Pancreas (tissue), 10 donors: ENCODE measurements at regions not wholly inside any gene's neighbourhood (a gene's known extent, or its start where the extent isn't known, plus 50 kb on each side); places are given as distances from the start of the nearest gene placed in this dataset.

Experiments used
- ATAC-seq, 4 donors: fragments of 200-7000 bp; cut with Tn5 transposase; one replicate each; pipeline versions ENCODE4 v1.8.0 to v1.9.1; 2020; ENCODE audit warnings: mild to moderate bottlenecking in 4 of 4, moderate library complexity in 4 of 4
- DNase-seq, 6 donors: peaks; one replicate each; pipeline ENCODE4 v3.0.0-alpha.2; 2020
- FAIRE-seq: peaks from 2 replicates; lab custom pipeline; 2012; peaks lifted over from hg19 to GRCh38; lab: Jason Lieb, UNC
- H3K27ac ChIP-seq, 4 donors: fragments of 200-600 bp; sonication (generic); 1 replicate in 3 of 4; 2 replicates in 1 of 4; pipeline versions ENCODE4 v1.5.0 to v1.8.0; 2020
- H3K27me3 ChIP-seq, 4 donors: fragments of 200-600 bp; one replicate each; pipeline ENCODE4 v1.8.0; 2021
- H3K36me3 ChIP-seq, 3 donors: fragments of 200-600 bp; sonication (generic) in 1 of 3; one replicate each; pipeline versions ENCODE4 v1.5.0 to v1.8.0; 2020 to 2021
- H3K4me1 ChIP-seq, 3 donors: fragments of 200-600 bp; one replicate each; pipeline ENCODE4 v1.8.0; 2021
- H3K4me3 ChIP-seq, 4 donors: fragments of 200-600 bp; sonication (generic) in 2 of 4; one replicate each; pipeline versions ENCODE4 v1.5.0 to v1.8.0; 2020 to 2021
- H3K9me3 ChIP-seq, 4 donors: fragments of 200-600 bp; one replicate each; pipeline ENCODE4 v1.8.0; 2021
- CTCF ChIP-seq, 4 donors: fragments of 200-600 bp; sonication (generic) in 3 of 4; IDR thresholded peaks; one replicate each; pipeline versions ENCODE4 v1.5.0 to v1.8.0; 2021; ENCODE audit warnings: antibody characterized with exemption in 4 of 4
- WGBS, 2 donors: extraction: QIAGEN DNeasy Blood & Tissue Kit; methylation state at CpG; one replicate each; pipeline ENCODE4 v1.1.7; 2013; 5-methylcytosine and 5-hydroxymethylcytosine counted together
- intact Hi-C, 3 donors: fragments of 100-400 bp; cut with DNase I; formaldehyde crosslinking; loops; one replicate each; pipeline versions ENCODE4 v1.11.1 to v1.14.2; 2022
- donor health status: healthy with polysubstance abuse.
- donor health status: DM: no; HTN: no; CAD: no; lungs with moderate emphysema.
- donor health status: DM: no; HTN: no; CAD: no.
- donor health status: control.
- donor health status: control.
- donor health status: Bipolar disorder and iron deficiency.
- donor health status: DM: yes; HTN: yes; CAD: no.
- donor health status: DM: no; HTN: no; CAD: no.
- donor health status: DM: no; HTN: no; CAD: no.
- donor health status: DM: yes; HTN: yes; CAD: no.

DNA sequence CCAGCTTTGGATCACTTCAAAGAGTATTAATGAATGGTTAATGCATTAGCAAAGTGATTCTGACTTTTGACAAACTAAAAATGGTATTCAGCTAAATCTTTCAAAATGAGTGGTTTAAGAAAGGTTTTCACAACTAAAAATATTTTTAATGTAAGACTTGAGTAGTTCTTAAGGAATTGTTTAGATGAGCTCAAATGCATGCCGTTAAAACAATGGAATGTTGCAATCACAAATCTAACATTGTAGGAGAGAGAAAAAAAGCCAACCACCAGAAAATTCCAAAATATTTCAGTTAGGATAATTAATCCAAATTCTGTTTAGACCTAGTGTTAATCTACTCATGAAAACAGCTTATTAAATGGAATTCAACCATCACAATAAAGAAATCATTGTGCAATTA is 1044.8 kb upstream of the SLC10A2 start:
- H3K36me3 ChIP-seq = no peaks in the 10 kb centered on the region
- intact Hi-C loops = no loop called here
- ATAC-seq (no peak), FAIRE-seq (no peak), DNase-seq (no peak)
- no peak overlapping the region for H3K27ac ChIP-seq
- H3K9me3 ChIP-seq = no peaks in the 10 kb centered on the region
- no peak overlapping the region for H3K4me3 ChIP-seq
- H3K4me1 ChIP-seq = peaks cover 13 to 18% (median 16%) of the 10 kb centered on the region in 3 donors
- WGBS, 2 donors = 80 to 90% methylated on average over 1 of the region's 1 CpG
- no peak for TF ChIP-seq CTCF (IDR thresholded peaks at IDR 0.05)
- no peaks in the 10 kb centered on the region for H3K27me3 ChIP-seq

- TF ChIP-seq CTCF (IDR thresholded peaks at IDR 0.05) = no peak
- Histone ChIP-seq H3K27me3 (no peaks in the 10 kb centered on the region), H3K36me3 (no peaks in the 10 kb centered on the region), H3K9me3 (no peaks in the 10 kb centered on the region), H3K27ac (peak overlapping the region; percentile 55 to 85 (median 77)), H3K4me3 (no peak overlapping the region), H3K4me1 (peaks cover 17 to 32% (median 32%) of the 10 kb centered on the region in 3 donors)
- ATAC-seq (peak; percentile 67 to 83 (median 71)), DNase-seq (no peak), FAIRE-seq (no peak)
- intact Hi-C loops = no loop called here
- 41 to 54% methylated on average over 9 of the region's 9 CpGs for WGBS, 2 donors
Measured at GRCh38 chr13:104106705-104107393, 1040.6 kb upstream of the SLC10A2 start.

- intact Hi-C loops = no loop called here
- Histone ChIP-seq H3K27ac (peak overlapping the region; percentile 55 to 85 (median 77)), H3K4me1 (peaks cover 17 to 32% (median 32%) of the 10 kb centered on the region in 3 donors), H3K27me3 (no peaks in the 10 kb centered on the region), H3K4me3 (no peak overlapping the region), H3K36me3 (no peaks in the 10 kb centered on the region), H3K9me3 (no peaks in the 10 kb centered on the region)
- WGBS, 2 donors = 13 to 17% methylated on average over 7 of the region's 7 CpGs
- FAIRE-seq (peak; percentile 51), DNase-seq (peak in 4 of 6 donors; percentile 40 to 78 (median 71)), ATAC-seq (peak; percentile 91 to 96 (median 96))
- TF ChIP-seq CTCF (IDR thresholded peaks at IDR 0.05) = no peak
Measured at GRCh38 chr13:104105418-104106355, 1039.5 kb upstream of the SLC10A2 start.

DNA sequence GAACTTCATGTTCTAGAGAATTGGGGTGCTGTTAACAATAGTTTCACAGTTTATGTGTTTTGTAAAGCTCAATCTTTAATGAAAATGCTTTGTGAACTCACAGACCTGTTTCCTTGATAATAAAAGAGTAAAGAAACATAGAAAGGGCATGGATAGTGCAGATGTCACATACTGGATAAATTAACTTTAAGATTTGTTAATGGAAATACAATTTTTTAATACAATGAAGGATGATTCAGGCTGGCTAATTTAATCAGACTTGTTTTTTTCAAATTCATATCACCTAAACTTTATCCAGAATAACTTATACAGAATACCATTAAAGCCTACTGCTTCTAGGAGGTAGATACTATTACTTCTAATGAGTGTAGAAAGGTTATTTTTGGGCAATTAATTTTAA is 1033.5 kb upstream of the SLC10A2 start:
- no peak for ATAC-seq
- intact Hi-C loops = no loop called here
- H3K27me3 ChIP-seq = no peaks in the 10 kb centered on the region
- TF ChIP-seq CTCF (IDR thresholded peaks at IDR 0.05) = no peak
- no peak overlapping the region for H3K27ac ChIP-seq
- no peaks in the 10 kb centered on the region for H3K9me3 ChIP-seq
- no peaks in the 10 kb centered on the region for H3K36me3 ChIP-seq
- DNase-seq = no peak
- peaks cover 4 to 7% (median 4%) of the 10 kb centered on the region in 3 donors for H3K4me1 ChIP-seq
- H3K4me3 ChIP-seq = no peak overlapping the region
- FAIRE-seq = no peak
